ENCODE measurements at regions not wholly inside any gene's neighbourhood (a gene's known extent, or its start where the extent isn't known, plus 50 kb on each side); places are given as distances from the start of the nearest gene placed in this dataset.
A peak's percentile ranks its signal among the peaks of the same experiment; 100 is the strongest.
"Not testable (repeated sequence)": the region's sequence is repeated elsewhere in the genome, so short reads cannot be mapped to it uniquely, and the experiment has no call there.

DNA sequence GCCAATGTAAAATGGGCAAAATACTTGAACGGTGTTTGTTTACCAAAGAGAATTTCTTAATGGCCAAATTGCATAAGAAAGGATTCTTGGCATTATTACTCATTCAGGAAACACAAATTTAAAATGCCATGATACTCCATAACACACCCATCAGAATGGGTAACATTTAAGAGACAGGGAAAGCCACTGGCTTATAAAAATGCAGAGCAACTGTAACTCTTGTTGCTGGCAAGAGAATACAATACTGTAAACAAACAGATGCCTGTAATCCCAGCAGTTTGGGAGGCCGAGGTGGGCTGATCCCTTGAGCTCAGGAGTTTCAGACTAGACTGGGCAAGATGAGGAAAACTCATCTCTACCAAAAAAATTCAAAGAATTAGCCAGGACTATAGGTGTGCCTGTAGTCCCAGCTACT lies 125.8 kb upstream of the NBPF11 start:
- not testable (repeated sequence) for H3K27ac Mint-ChIP-seq (ENCODE audit: unreplicated experiment); H3K9me3 Mint-ChIP-seq; H3K36me3 Mint-ChIP-seq (ENCODE audit: low read depth); DNase-seq (ENCODE audit: low read depth, low spot score)
- H3K4me3 Mint-ChIP-seq = peak overlapping the region; percentile 66
- peaks cover 11% of the 10 kb centered on the region for H3K4me1 Mint-ChIP-seq
- H3K27me3 Mint-ChIP-seq (ENCODE audit: low read depth) = peaks cover 14% of the 10 kb centered on the region

DNA sequence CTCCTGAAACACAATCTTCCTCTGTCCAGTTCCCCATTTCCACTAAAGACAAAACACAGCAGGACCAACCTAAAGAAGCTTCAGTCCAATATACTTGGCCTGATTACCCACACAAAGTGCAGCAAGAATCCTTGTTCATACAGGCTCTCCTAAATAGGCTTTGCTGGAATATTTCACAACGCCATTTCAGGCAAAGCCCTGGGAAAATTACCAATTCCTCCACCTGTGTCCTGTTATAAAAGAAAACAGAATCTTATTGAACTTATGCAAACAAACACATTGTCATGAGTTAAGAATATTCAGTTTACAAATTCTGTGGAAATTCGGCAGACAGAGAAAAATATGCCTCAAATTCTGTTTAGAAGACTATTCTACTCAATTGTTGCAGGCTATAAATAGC lies 115.0 kb upstream of the NBPF11 start:
- peaks cover 35% of the 10 kb centered on the region for H3K27me3 Mint-ChIP-seq (ENCODE audit: low read depth)
- not testable (repeated sequence) for DNase-seq (ENCODE audit: low read depth, low spot score); H3K36me3 Mint-ChIP-seq (ENCODE audit: low read depth); H3K27ac Mint-ChIP-seq (ENCODE audit: unreplicated experiment); H3K9me3 Mint-ChIP-seq
- peak overlapping the region; percentile 21 for H3K4me3 Mint-ChIP-seq
- peaks cover 14% of the 10 kb centered on the region for H3K4me1 Mint-ChIP-seq

DNA sequence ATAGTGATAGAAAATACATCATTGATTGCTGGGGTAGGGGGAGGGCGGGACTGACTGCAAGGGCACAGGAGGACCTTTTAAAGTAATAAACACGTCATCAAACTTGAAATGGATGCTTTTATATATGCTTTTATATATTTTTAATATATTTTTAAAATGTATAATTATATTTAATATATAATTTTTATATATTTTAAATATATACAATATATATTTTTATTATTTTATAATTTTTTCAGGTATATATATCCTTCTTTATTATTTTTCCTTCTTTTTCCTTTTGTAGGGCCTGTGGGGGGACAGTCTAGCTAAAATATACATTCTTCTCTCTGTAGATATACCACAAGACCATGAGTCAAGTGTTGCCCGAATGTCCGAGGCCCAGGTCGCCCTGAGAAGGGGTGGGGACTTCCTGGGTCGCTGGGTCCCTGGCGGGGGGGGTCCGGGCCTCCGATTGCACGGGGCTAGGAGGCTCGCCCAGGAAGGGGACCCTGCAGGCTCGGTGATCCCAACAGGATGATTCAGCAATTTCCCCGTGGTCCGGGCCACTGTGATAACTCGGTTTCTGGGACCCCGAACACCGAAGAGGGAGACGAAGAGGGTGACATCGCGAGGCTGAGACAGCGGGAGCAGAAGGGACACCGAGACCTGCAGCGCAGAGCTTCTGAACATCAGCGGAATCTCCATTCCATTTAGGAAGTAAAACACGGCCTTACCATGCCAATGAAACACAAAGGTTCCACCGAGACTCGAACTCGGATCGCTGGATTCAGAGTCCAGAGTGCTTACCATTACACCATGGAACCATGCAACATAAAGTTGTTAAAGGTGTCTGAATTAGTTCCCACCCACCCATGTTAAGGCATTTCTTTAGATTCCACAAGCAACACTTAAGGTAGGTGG lies 112.5 kb upstream of the NBPF11 start:
- no peak overlapping the region for H3K27ac Mint-ChIP-seq (ENCODE audit: unreplicated experiment)
- no peaks in the 10 kb centered on the region for H3K9me3 Mint-ChIP-seq
- H3K27me3 Mint-ChIP-seq (ENCODE audit: low read depth) = peaks cover 54% of the 10 kb centered on the region
- peak overlapping the region; percentile 92 for H3K4me3 Mint-ChIP-seq
- H3K4me1 Mint-ChIP-seq = peaks cover 14% of the 10 kb centered on the region
- TF ChIP-seq, protein P1, sequence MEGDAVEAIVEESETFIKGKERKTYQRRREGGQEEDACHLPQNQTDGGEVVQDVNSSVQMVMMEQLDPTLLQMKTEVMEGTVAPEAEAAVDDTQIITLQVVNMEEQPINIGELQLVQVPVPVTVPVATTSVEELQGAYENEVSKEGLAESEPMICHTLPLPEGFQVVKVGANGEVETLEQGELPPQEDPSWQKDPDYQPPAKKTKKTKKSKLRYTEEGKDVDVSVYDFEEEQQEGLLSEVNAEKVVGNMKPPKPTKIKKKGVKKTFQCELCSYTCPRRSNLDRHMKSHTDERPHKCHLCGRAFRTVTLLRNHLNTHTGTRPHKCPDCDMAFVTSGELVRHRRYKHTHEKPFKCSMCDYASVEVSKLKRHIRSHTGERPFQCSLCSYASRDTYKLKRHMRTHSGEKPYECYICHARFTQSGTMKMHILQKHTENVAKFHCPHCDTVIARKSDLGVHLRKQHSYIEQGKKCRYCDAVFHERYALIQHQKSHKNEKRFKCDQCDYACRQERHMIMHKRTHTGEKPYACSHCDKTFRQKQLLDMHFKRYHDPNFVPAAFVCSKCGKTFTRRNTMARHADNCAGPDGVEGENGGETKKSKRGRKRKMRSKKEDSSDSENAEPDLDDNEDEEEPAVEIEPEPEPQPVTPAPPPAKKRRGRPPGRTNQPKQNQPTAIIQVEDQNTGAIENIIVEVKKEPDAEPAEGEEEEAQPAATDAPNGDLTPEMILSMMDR (conservative IDR thresholded peaks at IDR 0.05) = no peak
- no peak for DNase-seq (ENCODE audit: low read depth, low spot score)
- no peaks in the 10 kb centered on the region for H3K36me3 Mint-ChIP-seq (ENCODE audit: low read depth)

DNA sequence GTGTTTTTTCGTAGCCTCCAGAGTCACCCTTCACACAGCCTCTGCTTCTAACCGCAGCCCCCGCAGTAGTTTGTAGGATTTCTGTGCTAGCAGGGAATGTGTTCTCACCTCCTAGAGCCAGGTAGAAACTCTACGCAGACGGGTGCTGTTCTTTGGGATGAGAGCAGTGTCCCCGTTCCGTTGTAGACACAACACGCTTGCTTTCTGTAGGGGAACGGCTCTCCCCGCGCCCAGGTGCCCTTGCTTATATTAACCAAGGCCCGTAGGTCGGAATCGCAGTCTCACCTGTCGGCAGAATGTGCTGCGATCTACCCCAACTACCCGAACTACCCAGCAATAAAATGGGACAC lies 111.8 kb upstream of the NBPF11 start:
- peaks cover 14% of the 10 kb centered on the region for H3K4me1 Mint-ChIP-seq
- H3K36me3 Mint-ChIP-seq (ENCODE audit: low read depth) = no peaks in the 10 kb centered on the region
- TF ChIP-seq, protein P1 (conservative IDR thresholded peaks at IDR 0.05) = no peak
- peak overlapping the region; percentile 92 for H3K4me3 Mint-ChIP-seq
- peaks cover 56% of the 10 kb centered on the region for H3K27me3 Mint-ChIP-seq (ENCODE audit: low read depth)
- no peaks in the 10 kb centered on the region for H3K9me3 Mint-ChIP-seq
- DNase-seq (ENCODE audit: low read depth, low spot score) = no peak
- no peak overlapping the region for H3K27ac Mint-ChIP-seq (ENCODE audit: unreplicated experiment)

DNA sequence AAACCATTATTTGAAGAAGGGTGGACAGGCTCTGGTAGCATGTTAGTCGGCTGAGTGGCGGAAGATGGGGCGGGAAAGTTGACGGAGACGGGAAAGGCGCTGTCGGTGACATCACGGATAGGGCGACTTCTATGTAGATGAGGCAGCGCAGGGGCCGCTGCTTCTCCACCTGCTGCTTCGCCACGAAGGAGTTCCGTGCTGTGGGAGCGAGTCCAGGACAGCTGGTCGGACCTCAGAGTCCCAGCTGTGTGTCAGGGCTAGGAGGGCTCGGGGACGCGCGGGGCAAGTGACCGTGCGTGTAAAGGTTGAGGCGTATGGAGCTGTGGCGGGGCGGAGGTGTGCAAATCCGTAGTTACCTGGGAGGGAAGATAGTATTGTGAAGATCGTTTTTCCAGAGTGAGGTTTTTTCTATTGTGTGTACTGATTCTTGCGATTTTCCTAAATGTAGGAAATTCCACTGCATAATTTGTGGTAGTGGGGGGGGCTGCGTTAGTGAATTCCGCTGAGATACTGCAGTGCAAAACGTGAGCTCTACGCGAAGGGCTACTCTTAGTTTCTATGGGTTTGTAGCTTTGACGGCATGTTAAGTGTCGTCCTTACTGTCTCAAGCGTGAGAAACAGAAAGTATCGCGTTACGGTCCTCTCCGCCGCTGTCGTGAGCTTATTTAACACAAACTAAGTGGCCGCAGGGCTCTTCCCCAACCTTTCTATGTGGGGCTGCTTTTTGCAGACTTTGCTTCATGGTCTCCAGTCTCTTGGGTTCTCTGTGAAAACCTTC lies 111.2 kb upstream of the NBPF11 start:
- peak overlapping the region; percentile 99 for H3K27ac Mint-ChIP-seq (ENCODE audit: unreplicated experiment)
- DNase-seq (ENCODE audit: low read depth, low spot score) = peak; percentile 34
- no peaks in the 10 kb centered on the region for H3K36me3 Mint-ChIP-seq (ENCODE audit: low read depth)
- H3K9me3 Mint-ChIP-seq = no peaks in the 10 kb centered on the region
- peak overlapping the region; percentile 92 for H3K4me3 Mint-ChIP-seq
- peaks cover 14% of the 10 kb centered on the region for H3K4me1 Mint-ChIP-seq
- TF ChIP-seq, protein P1 (conservative IDR thresholded peaks at IDR 0.05) = no peak
- peaks cover 56% of the 10 kb centered on the region for H3K27me3 Mint-ChIP-seq (ENCODE audit: low read depth)

DNA sequence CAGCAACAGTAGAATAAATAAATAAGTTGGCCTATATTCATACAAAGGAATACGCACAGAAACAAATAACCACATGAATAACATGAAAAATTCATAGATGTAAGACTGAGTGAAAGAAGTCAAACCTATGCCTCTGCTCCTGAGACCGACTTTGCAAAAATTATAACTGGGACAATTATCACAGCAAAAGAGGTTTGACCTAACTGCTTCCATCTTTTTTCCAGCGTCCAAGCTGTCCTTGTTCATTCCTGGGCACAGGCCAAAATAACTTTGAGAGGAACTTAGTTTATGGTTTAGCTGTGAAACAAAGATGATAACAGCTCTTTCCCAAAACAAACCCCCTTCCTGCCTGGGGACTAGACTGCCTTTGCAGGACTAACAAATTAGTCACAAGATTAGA lies 109.6 kb upstream of the NBPF11 start:
- H3K4me3 Mint-ChIP-seq = peak overlapping the region; percentile 66
- H3K36me3 Mint-ChIP-seq (ENCODE audit: low read depth); H3K27ac Mint-ChIP-seq (ENCODE audit: unreplicated experiment); DNase-seq (ENCODE audit: low read depth, low spot score); H3K9me3 Mint-ChIP-seq: not testable (repeated sequence)
- peaks cover 14% of the 10 kb centered on the region for H3K4me1 Mint-ChIP-seq
- peaks cover 53% of the 10 kb centered on the region for H3K27me3 Mint-ChIP-seq (ENCODE audit: low read depth)

DNA sequence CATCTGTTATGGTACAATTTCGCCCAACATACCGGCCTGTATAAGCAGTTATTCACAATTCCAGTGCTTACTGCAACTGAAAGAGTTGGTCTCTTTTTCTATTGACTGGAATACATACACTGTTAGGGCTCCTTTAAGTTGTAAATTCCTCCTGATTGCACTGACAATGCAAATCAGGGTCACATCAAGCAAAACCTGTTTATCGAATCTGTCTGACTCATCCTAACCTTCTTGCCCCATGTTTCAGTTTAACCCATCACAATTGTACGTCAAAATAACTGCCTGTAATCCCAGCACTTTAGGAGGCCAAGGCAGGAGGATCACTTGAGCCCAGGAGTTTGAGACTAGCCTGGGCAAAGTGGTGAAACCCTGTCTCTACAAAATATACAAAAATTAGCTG lies 105.8 kb upstream of the NBPF11 start:
- H3K36me3 Mint-ChIP-seq (ENCODE audit: low read depth); H3K9me3 Mint-ChIP-seq; H3K4me3 Mint-ChIP-seq; DNase-seq (ENCODE audit: low read depth, low spot score); H3K27ac Mint-ChIP-seq (ENCODE audit: unreplicated experiment); H3K4me1 Mint-ChIP-seq: not testable (repeated sequence)
- H3K27me3 Mint-ChIP-seq (ENCODE audit: low read depth) = peaks cover 34% of the 10 kb centered on the region

All from neural crest cell (in vitro differentiated cells).